GM18517 (cell line): ENCODE measurements at regions not wholly inside any gene's neighbourhood (a gene's known extent, or its start where the extent isn't known, plus 50 kb on each side); places are given as distances from the start of the nearest gene placed in this dataset.

Experiments
- ATAC-seq: cut with Tn5 transposase; IDR thresholded peaks from one replicate; pipeline ENCODE4 v1.9.1; 2021; ENCODE audit warnings: mild to moderate bottlenecking, moderate library complexity; ENCODE audit not compliant: unreplicated experiment

- no peak for ATAC-seq
Measured at GRCh38 chr5:133831491-133832224, 136.8 kb downstream of the C5orf15 start.

DNA sequence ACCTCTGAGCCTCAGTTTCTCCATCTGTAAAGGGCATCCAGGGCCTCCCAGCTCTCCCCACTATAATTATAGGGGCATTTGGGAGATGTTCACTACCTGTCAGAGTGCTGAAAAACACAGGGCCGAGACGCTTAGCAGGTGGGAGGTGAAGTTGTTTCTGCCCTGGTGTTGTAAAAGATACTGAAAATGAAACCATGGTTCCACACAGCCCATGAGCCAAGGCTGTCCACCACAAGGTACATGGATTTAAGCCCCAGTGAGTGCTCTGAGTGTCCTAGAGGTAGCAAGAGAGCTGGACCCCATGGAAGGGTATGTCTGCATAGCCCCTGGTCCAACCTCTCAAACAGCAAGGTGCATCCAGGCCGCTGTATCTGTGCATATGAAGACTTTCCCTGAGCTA, 137.5 kb downstream of the C5orf15 start:
- ATAC-seq: no peak

DNA sequence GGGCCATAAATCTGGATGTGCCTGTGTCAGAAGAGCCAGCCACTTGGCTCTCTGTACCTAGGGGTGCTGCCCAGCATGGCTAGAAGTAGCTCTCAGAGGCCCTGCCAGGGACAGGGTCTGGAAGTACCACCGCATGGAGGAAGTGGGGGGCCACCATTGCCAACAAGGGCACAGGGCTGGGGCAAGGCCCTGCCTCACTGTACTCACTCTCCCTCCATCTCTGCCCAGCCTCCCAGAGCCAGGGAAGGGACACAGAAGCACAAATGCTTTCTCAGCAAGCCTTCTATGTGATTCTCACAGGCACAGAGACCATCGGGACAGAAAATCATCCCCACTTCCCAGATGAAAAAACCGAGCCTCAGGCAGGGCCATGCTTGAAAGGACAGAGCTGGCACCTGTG, 138.1 kb downstream of the C5orf15 start:
- no peak for ATAC-seq

DNA sequence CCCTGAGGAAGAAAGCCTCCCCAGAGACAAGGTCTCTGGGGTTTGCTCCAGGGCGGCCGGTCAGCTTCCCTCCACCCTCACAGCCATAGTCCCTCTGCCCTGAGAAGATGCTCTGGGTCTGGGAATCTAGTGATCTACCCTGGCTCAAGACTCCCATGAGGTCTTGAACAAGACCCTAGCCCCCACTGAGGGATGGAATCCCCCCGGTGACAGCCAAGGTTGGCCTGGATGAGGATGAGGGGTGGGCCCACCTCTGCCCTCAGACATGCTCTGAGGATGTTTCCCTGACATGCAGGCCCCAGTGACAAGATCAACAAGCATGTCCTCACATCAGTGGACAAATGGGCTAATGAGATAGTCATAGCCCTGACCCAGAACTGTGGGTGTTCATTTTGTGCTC, 138.6 kb downstream of the C5orf15 start:
- no peak for ATAC-seq

DNA sequence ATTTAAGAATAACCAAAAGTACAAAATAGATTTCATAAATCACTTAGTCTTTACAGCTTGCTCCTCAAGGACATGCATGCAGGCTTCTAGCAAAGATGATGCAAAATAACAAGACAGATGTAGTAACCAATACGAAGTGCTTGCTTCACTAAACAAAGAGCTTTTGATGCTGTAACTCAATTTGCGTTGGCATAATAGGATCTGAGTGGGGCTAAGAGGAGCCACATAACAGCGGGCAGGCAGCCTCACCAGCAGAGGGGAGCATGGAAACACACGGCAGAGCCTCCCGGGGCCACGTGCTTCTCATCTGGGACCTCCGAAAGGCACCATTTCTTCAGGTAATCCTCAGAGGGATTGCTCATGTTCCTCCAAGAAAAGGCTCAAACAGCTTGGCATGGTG, 139.7 kb downstream of the C5orf15 start:
- ATAC-seq: no peak

GRCh38 chr5:133827830-133828229, 140.6 kb downstream of the C5orf15 start:
- no peak for ATAC-seq

DNA sequence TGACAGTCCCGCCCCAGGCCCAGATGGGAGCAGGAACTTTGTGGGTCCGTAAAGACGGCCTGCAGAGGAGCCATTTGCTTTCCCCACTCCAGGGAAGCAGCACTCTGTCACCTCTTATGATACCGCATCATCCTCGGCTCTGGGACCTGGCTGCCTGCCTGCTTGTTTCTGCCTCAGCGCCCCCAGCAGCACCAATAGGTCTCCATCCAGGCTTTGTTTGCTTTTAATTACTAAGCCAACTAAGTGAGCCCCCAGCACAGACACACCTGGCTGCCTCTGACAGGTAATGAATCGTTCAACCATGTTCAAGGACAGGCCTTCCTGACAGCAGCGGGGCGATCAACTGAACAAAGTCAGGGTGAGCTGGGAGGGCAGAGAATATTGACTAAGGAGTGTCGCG, 141.4 kb downstream of the C5orf15 start:
- ATAC-seq: no peak

- peak; percentile 33 for ATAC-seq
Measured at GRCh38 chr5:133825631-133826289, 142.7 kb downstream of the C5orf15 start.

GRCh38 chr5:133824661-133825254, 143.7 kb downstream of the C5orf15 start:
- ATAC-seq: peak; percentile 75

DNA sequence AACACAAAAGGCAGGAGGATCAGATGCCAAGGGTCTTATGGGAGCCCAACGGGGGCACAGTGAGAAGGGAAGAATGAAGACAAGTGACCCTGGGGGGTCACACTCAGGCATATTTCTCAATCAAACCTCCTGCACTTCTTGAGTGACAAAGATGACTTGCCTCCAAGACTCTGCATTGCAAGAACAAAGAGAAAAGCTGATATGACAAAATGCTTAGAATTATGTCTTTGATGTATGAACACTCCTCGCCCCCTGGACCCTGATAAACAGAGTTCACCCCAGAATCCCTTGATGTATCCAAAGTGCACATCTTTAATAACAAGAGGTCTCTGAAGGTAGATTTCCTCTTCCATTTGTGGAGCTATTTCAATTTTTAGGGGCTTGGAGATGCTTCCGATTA, 146.5 kb downstream of the C5orf15 start:
- ATAC-seq: no peak

- ATAC-seq: no peak
Measured at GRCh38 chr5:133821311-133821741, 147.1 kb downstream of the C5orf15 start.

- no peak for ATAC-seq
Measured at GRCh38 chr5:133820507-133820906, 147.9 kb downstream of the C5orf15 start.

- ATAC-seq: no peak
Measured at GRCh38 chr5:133819977-133820471, 148.4 kb downstream of the C5orf15 start.

DNA sequence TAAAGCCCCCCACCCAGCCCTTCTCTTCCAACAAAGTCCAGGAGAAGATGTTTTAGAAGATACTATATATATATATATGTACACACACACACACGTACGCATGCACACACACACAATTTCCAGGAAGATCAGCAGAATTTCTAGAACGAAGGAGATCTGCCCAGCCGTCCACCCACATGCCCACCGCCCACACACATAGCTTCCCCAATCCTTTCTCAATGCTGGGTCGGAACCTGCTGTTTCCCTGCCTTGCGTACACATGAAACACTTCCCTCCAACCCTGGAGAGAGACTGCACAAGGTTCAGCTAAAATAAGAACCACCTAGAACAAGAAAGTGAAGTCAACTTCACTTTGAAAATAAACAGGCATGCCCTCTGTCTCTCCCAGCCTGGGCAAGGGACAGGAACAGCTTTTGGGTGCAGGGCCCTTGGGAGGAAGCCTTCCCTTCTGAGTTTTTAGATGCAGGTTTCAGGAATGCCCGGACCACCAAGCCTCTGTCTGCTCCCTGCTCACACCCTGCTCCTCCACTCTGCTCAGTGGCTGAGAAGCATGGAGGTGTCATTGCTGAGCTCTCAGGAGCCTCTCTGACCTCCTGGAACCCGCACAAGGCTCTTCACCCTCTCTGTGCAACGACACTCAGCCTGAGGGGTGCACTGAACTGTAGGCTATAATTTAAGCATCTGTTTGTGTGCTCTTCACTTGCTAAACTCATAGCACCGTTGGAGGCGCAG, 149.4 kb downstream of the C5orf15 start:
- ATAC-seq: no peak

GRCh38 chr5:133818031-133818431, 150.4 kb downstream of the C5orf15 start:
- no peak for ATAC-seq

GRCh38 chr5:133817456-133817855, 151.0 kb downstream of the C5orf15 start:
- ATAC-seq: no peak

DNA sequence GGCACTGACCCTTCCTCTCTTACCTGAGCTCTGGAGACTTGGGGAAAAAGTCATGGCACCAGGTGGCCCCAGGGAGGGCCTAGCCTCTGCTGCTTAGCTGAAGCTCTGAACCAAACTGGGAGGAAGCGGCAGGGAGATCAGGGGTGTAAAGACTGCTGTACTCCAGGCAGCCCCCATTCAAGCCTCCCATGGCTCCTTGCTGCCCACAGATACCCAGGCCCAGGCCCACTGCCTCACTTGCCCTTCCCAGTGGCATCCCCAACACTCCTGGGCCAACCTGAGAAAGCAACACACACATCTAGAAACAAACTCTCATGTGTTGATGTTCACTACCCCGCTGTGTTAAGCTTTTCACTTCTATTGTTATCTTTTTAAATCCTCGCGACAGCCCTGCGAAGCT, 151.6 kb downstream of the C5orf15 start:
- no peak for ATAC-seq

- no peak for ATAC-seq
Measured at GRCh38 chr5:133814152-133814551, 154.3 kb downstream of the C5orf15 start.

DNA sequence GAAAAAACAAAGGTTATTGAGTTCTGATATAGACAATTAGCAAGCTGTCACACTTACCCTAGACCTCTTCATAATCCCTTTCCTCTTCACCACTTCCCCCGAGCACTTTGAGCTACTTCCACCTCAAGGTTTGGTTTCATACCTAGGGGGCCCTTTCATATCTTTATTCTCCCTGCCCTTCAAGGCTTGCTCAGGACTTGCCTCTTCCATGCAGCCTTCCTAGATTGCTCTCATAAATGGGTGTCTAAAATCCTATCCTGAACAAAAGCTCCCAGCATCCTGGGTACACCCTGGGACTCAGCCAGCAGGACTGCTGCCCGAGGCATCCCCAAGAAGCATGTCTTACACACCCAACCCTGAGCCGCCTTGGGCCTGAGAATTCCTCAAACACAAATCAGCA, 157.3 kb downstream of the C5orf15 start:
- no peak for ATAC-seq

DNA sequence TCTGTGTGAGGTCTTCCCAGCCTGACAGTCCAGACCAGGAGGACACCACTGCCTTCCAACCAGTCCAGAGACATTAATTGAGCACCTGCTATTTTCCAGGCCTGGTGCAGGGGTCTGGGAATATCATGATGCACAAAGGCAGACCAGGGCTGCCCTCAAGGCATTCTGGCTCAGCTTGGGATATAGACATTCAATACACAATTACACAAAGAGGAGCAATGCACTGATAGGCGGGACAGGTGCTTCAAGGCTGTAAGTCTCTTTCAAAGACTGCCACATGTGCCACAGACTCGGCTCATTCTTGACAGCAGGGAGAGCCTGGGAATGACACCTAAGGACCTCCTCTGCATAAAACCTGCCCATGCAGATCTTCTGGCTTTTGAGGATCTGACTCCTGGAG, 158.6 kb downstream of the C5orf15 start:
- no peak for ATAC-seq

GRCh38 chr5:133807348-133807747, 161.1 kb downstream of the C5orf15 start:
- no peak for ATAC-seq
